Neural progenitor cell (in vitro differentiated cells): ENCODE measurements at regions not wholly inside any gene's neighbourhood (a gene's known extent, or its start where the extent isn't known, plus 50 kb on each side); places are given as distances from the start of the nearest gene placed in this dataset.
A peak's percentile ranks its signal among the peaks of the same experiment; 100 is the strongest.

Source experiments
- DNase-seq: peaks from one replicate; pipeline ENCODE4 v3.0.0-alpha.2; 2016; ENCODE audit warnings: low spot score
- H2AFZ ChIP-seq: fragments of 200-600 bp; sonication (generic); replicated peaks from 2 replicates; pipeline ENCODE4 v1.6.1; 2016; ENCODE audit warnings: antibody characterized with exemption
- H3F3A ChIP-seq: fragments of 200-600 bp; sonication (generic); 2 replicates; pipeline ENCODE4 v1.6.1; 2016; ENCODE audit warnings: antibody characterized with exemption, low read depth
- H3K27ac ChIP-seq: fragments of 200-600 bp; sonication (generic); 2 replicates; pipeline ENCODE4 v1.5.1; 2016; ENCODE audit warnings: mild to moderate bottlenecking
- H3K27me3 ChIP-seq: fragments of 200-600 bp; sonication (generic); 2 replicates; pipeline ENCODE4 v1.6.1; 2016; ENCODE audit warnings: mild to moderate bottlenecking, moderate library complexity
- H3K36me3 ChIP-seq: fragments of 200-600 bp; sonication (generic); 2 replicates; pipeline ENCODE4 v1.5.1; 2016
- H3K4me1 ChIP-seq: fragments of 200-600 bp; sonication (generic); 2 replicates; pipeline ENCODE4 v1.6.1; 2016; ENCODE audit warnings: mixed run types
- H3K4me2 ChIP-seq: fragments of 200-600 bp; sonication (generic); 2 replicates; pipeline ENCODE4 v1.6.1; 2016
- H3K4me3 ChIP-seq: fragments of 200-600 bp; sonication (generic); 2 replicates; pipeline ENCODE4 v1.5.1; 2016
- H3K79me2 ChIP-seq: fragments of 200-600 bp; sonication (generic); 2 replicates; pipeline ENCODE4 v1.6.1; 2016; ENCODE audit warnings: low read depth
- H3K9ac ChIP-seq: fragments of 200-600 bp; sonication (generic); 2 replicates; pipeline ENCODE4 v1.6.1; 2016
- H3K9me3 ChIP-seq: fragments of 200-600 bp; sonication (generic); 2 replicates; pipeline ENCODE4 v1.5.1; 2016; ENCODE audit warnings: low read depth
- H4K20me1 ChIP-seq: fragments of 200-600 bp; sonication (generic); 2 replicates; pipeline ENCODE4 v1.6.1; 2016; ENCODE audit warnings: low read depth
- H3K27ac Mint-ChIP-seq: 3 replicates; pipeline ENCODE4 v1.8.0; 2021; ENCODE audit warnings: mixed read lengths
- H3K27me3 Mint-ChIP-seq: 2 replicates; pipeline ENCODE4 v1.8.0; 2022; ENCODE audit warnings: low read depth, mild to moderate bottlenecking, inconsistent platforms, moderate library complexity, mixed read lengths; ENCODE audit not compliant: insufficient read depth
- H3K36me3 Mint-ChIP-seq: 3 replicates; pipeline ENCODE4 v1.8.0; 2021; ENCODE audit warnings: mixed read lengths
- H3K4me1 Mint-ChIP-seq: 3 replicates; pipeline ENCODE4 v1.8.0; 2021; ENCODE audit warnings: mixed read lengths
- H3K4me3 Mint-ChIP-seq: 3 replicates; pipeline ENCODE4 v1.8.0; 2021; ENCODE audit warnings: mild to moderate bottlenecking, moderate library complexity, mixed read lengths
- H3K9me3 Mint-ChIP-seq: 3 replicates; pipeline ENCODE4 v1.8.0; 2020; ENCODE audit warnings: mixed read lengths
- EZH2 ChIP-seq: fragments of 200-600 bp; sonication (generic); IDR thresholded peaks from 2 replicates; pipeline ENCODE4 v1.6.1; 2017; ENCODE audit warnings: antibody characterized with exemption, mild to moderate bottlenecking, moderate library complexity
- EZH2phosphoT487 ChIP-seq: fragments of 200-600 bp; sonication (generic); IDR thresholded peaks from 2 replicates; pipeline ENCODE4 v1.6.1; 2017; ENCODE audit warnings: antibody characterized with exemption
- TF ChIP-seq, protein P1 (sequence below): fragments of 200-600 bp; sonication (generic); IDR thresholded peaks from 2 replicates; pipeline ENCODE4 v1.5.1; 2017; ENCODE audit warnings: antibody characterized with exemption, mild to moderate bottlenecking

DNA sequence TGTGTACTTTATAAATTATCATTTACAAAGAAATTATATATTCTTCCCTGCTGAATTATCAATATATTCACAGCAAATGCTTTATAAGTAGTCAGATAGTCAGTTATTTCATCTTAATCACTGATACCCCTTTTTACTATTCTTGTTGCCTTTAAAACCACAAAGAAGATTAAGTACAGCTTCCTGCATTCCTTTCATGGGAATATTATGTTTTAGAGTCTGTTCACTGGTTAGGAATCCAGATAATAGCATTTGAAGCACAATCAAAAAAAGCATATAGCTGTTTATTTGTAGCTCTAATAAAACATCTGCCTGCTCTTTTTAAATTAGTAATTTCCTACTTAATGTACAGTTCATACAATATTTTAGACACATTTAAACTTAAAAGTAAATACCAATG, 508.9 kb downstream of the FBXO15 start:
- no peak overlapping the region for H3K27ac ChIP-seq
- TF ChIP-seq, protein P1, sequence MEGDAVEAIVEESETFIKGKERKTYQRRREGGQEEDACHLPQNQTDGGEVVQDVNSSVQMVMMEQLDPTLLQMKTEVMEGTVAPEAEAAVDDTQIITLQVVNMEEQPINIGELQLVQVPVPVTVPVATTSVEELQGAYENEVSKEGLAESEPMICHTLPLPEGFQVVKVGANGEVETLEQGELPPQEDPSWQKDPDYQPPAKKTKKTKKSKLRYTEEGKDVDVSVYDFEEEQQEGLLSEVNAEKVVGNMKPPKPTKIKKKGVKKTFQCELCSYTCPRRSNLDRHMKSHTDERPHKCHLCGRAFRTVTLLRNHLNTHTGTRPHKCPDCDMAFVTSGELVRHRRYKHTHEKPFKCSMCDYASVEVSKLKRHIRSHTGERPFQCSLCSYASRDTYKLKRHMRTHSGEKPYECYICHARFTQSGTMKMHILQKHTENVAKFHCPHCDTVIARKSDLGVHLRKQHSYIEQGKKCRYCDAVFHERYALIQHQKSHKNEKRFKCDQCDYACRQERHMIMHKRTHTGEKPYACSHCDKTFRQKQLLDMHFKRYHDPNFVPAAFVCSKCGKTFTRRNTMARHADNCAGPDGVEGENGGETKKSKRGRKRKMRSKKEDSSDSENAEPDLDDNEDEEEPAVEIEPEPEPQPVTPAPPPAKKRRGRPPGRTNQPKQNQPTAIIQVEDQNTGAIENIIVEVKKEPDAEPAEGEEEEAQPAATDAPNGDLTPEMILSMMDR: no peak
- no peak for TF ChIP-seq EZH2phosphoT487
- TF ChIP-seq EZH2: no peak
- H3K9ac ChIP-seq: no peak overlapping the region
- H3K4me2 ChIP-seq: no peak overlapping the region
- H3K79me2 ChIP-seq: no peaks in the 10 kb centered on the region
- no peaks in the 10 kb centered on the region for H4K20me1 ChIP-seq
- H3F3A ChIP-seq: no peaks in the 10 kb centered on the region
- no peaks in the 10 kb centered on the region for H3K9me3 Mint-ChIP-seq
- H3K9me3 ChIP-seq: no peaks in the 10 kb centered on the region
- H3K27me3 Mint-ChIP-seq: no peaks in the 10 kb centered on the region
- H3K4me1 Mint-ChIP-seq: no peaks in the 10 kb centered on the region
- H3K36me3 ChIP-seq: no peaks in the 10 kb centered on the region
- H3K4me3 ChIP-seq: no peak overlapping the region
- H3K4me1 ChIP-seq: no peaks in the 10 kb centered on the region
- no peak overlapping the region for H3K4me3 Mint-ChIP-seq
- no peak overlapping the region for H2AFZ ChIP-seq
- DNase-seq: no peak
- no peaks in the 10 kb centered on the region for H3K36me3 Mint-ChIP-seq
- no peaks in the 10 kb centered on the region for H3K27me3 ChIP-seq
- H3K27ac Mint-ChIP-seq: no peak overlapping the region

DNA sequence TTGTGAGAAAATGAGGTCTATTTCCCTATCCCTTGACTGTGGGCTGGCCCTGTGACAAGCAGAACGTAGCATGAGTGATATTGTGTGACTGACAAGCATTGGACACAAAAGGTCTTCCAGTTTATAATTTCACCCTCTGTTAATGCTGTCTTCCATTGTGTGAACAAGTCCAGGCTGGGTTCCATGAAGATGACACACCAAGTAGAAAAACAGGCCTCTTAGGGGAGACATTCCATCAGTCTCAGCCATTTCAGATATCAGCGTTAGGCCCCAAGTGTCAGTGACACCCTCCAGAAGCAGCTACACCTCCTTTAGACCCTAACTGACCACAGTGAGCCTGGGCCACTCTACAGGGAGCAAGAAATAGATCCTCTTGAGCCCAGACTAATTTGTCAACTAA, 511.3 kb downstream of the FBXO15 start:
- Histone ChIP-seq H3K27me3 (no peaks in the 10 kb centered on the region), H2AFZ (no peak overlapping the region), H3K9me3 (no peaks in the 10 kb centered on the region), H3K4me1 (no peaks in the 10 kb centered on the region), H3K9ac (no peak overlapping the region), H3K4me2 (no peak overlapping the region), H3F3A (no peaks in the 10 kb centered on the region), H3K4me3 (no peak overlapping the region), H3K27ac (no peak overlapping the region), H4K20me1 (no peaks in the 10 kb centered on the region), H3K79me2 (no peaks in the 10 kb centered on the region), H3K36me3 (no peaks in the 10 kb centered on the region)
- H3K27ac Mint-ChIP-seq: no peak overlapping the region
- no peaks in the 10 kb centered on the region for H3K36me3 Mint-ChIP-seq
- no peaks in the 10 kb centered on the region for H3K9me3 Mint-ChIP-seq
- no peaks in the 10 kb centered on the region for H3K4me1 Mint-ChIP-seq
- TF ChIP-seq, protein P1: no peak
- no peak for TF ChIP-seq EZH2phosphoT487
- TF ChIP-seq EZH2: no peak
- no peak for DNase-seq
- H3K4me3 Mint-ChIP-seq: no peak overlapping the region
- no peaks in the 10 kb centered on the region for H3K27me3 Mint-ChIP-seq

DNA sequence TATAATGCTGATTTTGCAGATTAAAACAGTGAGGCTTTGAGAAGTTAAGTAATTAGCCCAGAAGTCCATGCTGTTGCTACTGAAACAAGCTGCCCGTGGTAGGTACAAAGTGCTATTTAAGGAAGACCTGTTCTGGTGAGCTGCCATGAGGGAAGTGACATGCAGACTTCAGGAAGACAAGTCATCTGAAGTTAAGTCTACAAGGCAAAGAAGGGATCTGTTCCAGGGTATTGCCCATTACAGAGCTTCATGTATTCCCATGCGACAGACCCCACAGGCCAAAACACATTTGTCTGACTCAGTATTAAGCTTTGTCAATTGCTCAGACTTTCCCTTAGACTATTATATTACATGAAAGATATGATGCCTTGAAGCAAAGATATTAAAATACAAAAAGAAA, 520.8 kb downstream of the FBXO15 start:
- Histone ChIP-seq H3K36me3 (no peaks in the 10 kb centered on the region), H4K20me1 (no peaks in the 10 kb centered on the region), H3K27ac (no peak overlapping the region), H3K9me3 (no peaks in the 10 kb centered on the region), H3K9ac (no peak overlapping the region), H3K4me3 (no peak overlapping the region), H3F3A (no peaks in the 10 kb centered on the region), H3K4me1 (no peaks in the 10 kb centered on the region), H3K4me2 (no peak overlapping the region), H3K27me3 (no peaks in the 10 kb centered on the region), H2AFZ (peak overlapping the region; percentile 23), H3K79me2 (no peaks in the 10 kb centered on the region)
- Mint-ChIP-seq H3K4me3 (no peak overlapping the region), H3K4me1 (no peaks in the 10 kb centered on the region), H3K9me3 (no peaks in the 10 kb centered on the region), H3K27ac (no peak overlapping the region), H3K36me3 (no peaks in the 10 kb centered on the region), H3K27me3 (no peaks in the 10 kb centered on the region)
- no peak for DNase-seq
- TF ChIP-seq EZH2phosphoT487: no peak
- no peak for TF ChIP-seq EZH2
- TF ChIP-seq, protein P1: no peak

DNA sequence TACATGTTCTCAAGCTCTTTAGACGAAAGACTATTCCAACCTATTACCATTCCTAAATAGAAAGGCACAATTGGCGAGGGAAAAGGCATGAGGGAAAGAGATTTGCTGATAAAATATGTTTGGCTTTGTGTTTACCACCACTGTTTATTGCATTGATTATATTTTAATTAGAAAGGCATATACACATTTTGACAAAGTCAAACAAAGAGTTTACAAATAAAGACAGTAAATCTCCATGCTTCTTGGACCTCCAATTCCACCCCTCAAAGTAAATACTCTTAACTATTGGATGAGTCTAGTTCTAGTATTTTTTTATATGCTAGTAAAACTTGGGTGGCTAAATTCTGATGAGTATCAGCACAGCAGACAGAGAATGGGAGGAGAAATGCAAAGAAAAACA, 521.4 kb downstream of the FBXO15 start:
- H3K4me3 Mint-ChIP-seq: no peak overlapping the region
- H2AFZ ChIP-seq: no peak overlapping the region
- H3F3A ChIP-seq: no peaks in the 10 kb centered on the region

More for the DNA sequence above, 521.4 kb downstream of the FBXO15 start:
- H3K79me2 ChIP-seq: no peaks in the 10 kb centered on the region
- H3K4me2 ChIP-seq: no peak overlapping the region
- H3K4me1 ChIP-seq: no peaks in the 10 kb centered on the region
- TF ChIP-seq, protein P1: no peak
- TF ChIP-seq EZH2phosphoT487 (no peak), EZH2 (no peak)
- Mint-ChIP-seq H3K9me3 (no peaks in the 10 kb centered on the region), H3K27me3 (no peaks in the 10 kb centered on the region), H3K4me1 (no peaks in the 10 kb centered on the region), H3K27ac (no peak overlapping the region), H3K36me3 (no peaks in the 10 kb centered on the region)
- H3K36me3 ChIP-seq: no peaks in the 10 kb centered on the region
- no peak for DNase-seq
- H3K27me3 ChIP-seq: no peaks in the 10 kb centered on the region
- no peak overlapping the region for H3K27ac ChIP-seq
- no peak overlapping the region for H3K9ac ChIP-seq
- H4K20me1 ChIP-seq: no peaks in the 10 kb centered on the region
- no peak overlapping the region for H3K4me3 ChIP-seq
- no peaks in the 10 kb centered on the region for H3K9me3 ChIP-seq
